ENCODE measurements at regions not wholly inside any gene's neighbourhood (a gene's known extent, or its start where the extent isn't known, plus 50 kb on each side); places are given as distances from the start of the nearest gene placed in this dataset.
A peak's percentile ranks its signal among the peaks of the same experiment; 100 is the strongest.
"Not testable (repeated sequence)": the region's sequence is repeated elsewhere in the genome, so short reads cannot be mapped to it uniquely, and the experiment has no call there.

- no peak overlapping the region for H3K27ac ChIP-seq (ENCODE audit: low read depth in 1 of 2, low read length in 1 of 2)
- peaks cover 11 to 36% of the 10 kb centered on the region in 2 donors for H3K4me1 ChIP-seq (ENCODE audit: control insufficient read depth in 2 of 2, insufficient read depth in 2 of 2, low read length in 2 of 2)
- 85% methylated on average over 4 of the region's 4 CpGs for WGBS
- H3K4me3 ChIP-seq (ENCODE audit: low read length in 2 of 2) = no peak overlapping the region
- no peak for DNase-seq (ENCODE audit: low read depth in 6 of 9, low spot score in 9 of 9)
- H3K27me3 ChIP-seq (ENCODE audit: control insufficient read depth in 2 of 2, insufficient read depth in 1 of 2, low read length in 1 of 2) = no peaks in the 10 kb centered on the region
- H3K36me3 ChIP-seq (ENCODE audit: control insufficient read depth in 2 of 2, insufficient read depth in 2 of 2, low read length in 1 of 2) = no peaks in the 10 kb centered on the region
- no peaks in the 10 kb centered on the region for H3K9me3 ChIP-seq (ENCODE audit: control insufficient read depth in 2 of 2, insufficient read depth in 1 of 2, low read length in 1 of 2)
These were observed 356.0 kb downstream of the BCL11B start for GRCh38 chr14:98916036-98916435.

- Histone ChIP-seq H3K27ac (ENCODE audit: low read depth in 1 of 2, low read length in 1 of 2) (no peak overlapping the region), H3K4me1 (ENCODE audit: control insufficient read depth in 2 of 2, insufficient read depth in 2 of 2, low read length in 2 of 2) (peaks cover 11 to 36% of the 10 kb centered on the region in 2 donors), H3K27me3 (ENCODE audit: control insufficient read depth in 2 of 2, insufficient read depth in 1 of 2, low read length in 1 of 2) (no peaks in the 10 kb centered on the region), H3K4me3 (ENCODE audit: low read length in 2 of 2) (no peak overlapping the region), H3K9me3 (ENCODE audit: control insufficient read depth in 2 of 2, insufficient read depth in 1 of 2, low read length in 1 of 2) (peaks cover 0 to 3% of the 10 kb centered on the region in 2 donors), H3K36me3 (ENCODE audit: control insufficient read depth in 2 of 2, insufficient read depth in 2 of 2, low read length in 1 of 2) (no peaks in the 10 kb centered on the region)
- no peak for DNase-seq (ENCODE audit: low read depth in 6 of 9, low spot score in 9 of 9)
- 87% methylated on average over 1 of the region's 1 CpG for WGBS
These were observed 355.5 kb downstream of the BCL11B start for GRCh38 chr14:98916476-98916875.

- WGBS = 82% methylated on average over 2 of the region's 2 CpGs
- H3K27me3 ChIP-seq (ENCODE audit: control insufficient read depth in 2 of 2, insufficient read depth in 1 of 2, low read length in 1 of 2) = no peaks in the 10 kb centered on the region
- no peak for DNase-seq (ENCODE audit: low read depth in 6 of 9, low spot score in 9 of 9)
- peaks cover 0 to 26% of the 10 kb centered on the region in 2 donors for H3K4me1 ChIP-seq (ENCODE audit: control insufficient read depth in 2 of 2, insufficient read depth in 2 of 2, low read length in 2 of 2)
- H3K36me3 ChIP-seq (ENCODE audit: control insufficient read depth in 2 of 2, insufficient read depth in 2 of 2, low read length in 1 of 2) = no peaks in the 10 kb centered on the region
- peaks cover 0 to 5% of the 10 kb centered on the region in 2 donors for H3K9me3 ChIP-seq (ENCODE audit: control insufficient read depth in 2 of 2, insufficient read depth in 1 of 2, low read length in 1 of 2)
- no peak overlapping the region for H3K27ac ChIP-seq (ENCODE audit: low read depth in 1 of 2, low read length in 1 of 2)
- no peak overlapping the region for H3K4me3 ChIP-seq (ENCODE audit: low read length in 2 of 2)
These were observed 352.6 kb downstream of the BCL11B start for GRCh38 chr14:98919434-98919833.

- not testable (repeated sequence) for DNase-seq (ENCODE audit: low read depth in 6 of 9, low spot score in 9 of 9); H3K36me3 ChIP-seq (ENCODE audit: control insufficient read depth in 2 of 2, insufficient read depth in 2 of 2, low read length in 1 of 2); H3K27ac ChIP-seq (ENCODE audit: low read depth in 1 of 2, low read length in 1 of 2); H3K4me3 ChIP-seq (ENCODE audit: low read length in 2 of 2); H3K9me3 ChIP-seq (ENCODE audit: control insufficient read depth in 2 of 2, insufficient read depth in 1 of 2, low read length in 1 of 2); H3K27me3 ChIP-seq (ENCODE audit: control insufficient read depth in 2 of 2, insufficient read depth in 1 of 2, low read length in 1 of 2)
- WGBS = 98% methylated on average over 3 of the region's 3 CpGs
- H3K4me1 ChIP-seq (ENCODE audit: control insufficient read depth in 2 of 2, insufficient read depth in 2 of 2, low read length in 2 of 2) = peaks cover 14 to 36% of the 10 kb centered on the region in 2 donors
These were observed 350.7 kb downstream of the BCL11B start for GRCh38 chr14:98921306-98921705.

GRCh38 chr14:98923596-98923995 lies 348.4 kb downstream of the BCL11B start:
- H3K4me1 ChIP-seq (ENCODE audit: control insufficient read depth in 2 of 2, insufficient read depth in 2 of 2, low read length in 2 of 2) = peaks cover 24 to 51% of the 10 kb centered on the region in 2 donors
- H3K9me3 ChIP-seq (ENCODE audit: control insufficient read depth in 2 of 2, insufficient read depth in 1 of 2, low read length in 1 of 2) = peaks cover 0 to 12% of the 10 kb centered on the region in 2 donors
- H3K36me3 ChIP-seq (ENCODE audit: control insufficient read depth in 2 of 2, insufficient read depth in 2 of 2, low read length in 1 of 2) = no peaks in the 10 kb centered on the region
- no peaks in the 10 kb centered on the region for H3K27me3 ChIP-seq (ENCODE audit: control insufficient read depth in 2 of 2, insufficient read depth in 1 of 2, low read length in 1 of 2)
- H3K27ac ChIP-seq (ENCODE audit: low read depth in 1 of 2, low read length in 1 of 2) = no peak overlapping the region
- no peak for DNase-seq (ENCODE audit: low read depth in 6 of 9, low spot score in 9 of 9)
- WGBS = 95% methylated on average over 1 of the region's 1 CpG
- no peak overlapping the region for H3K4me3 ChIP-seq (ENCODE audit: low read length in 2 of 2)

- Histone ChIP-seq H3K27ac (ENCODE audit: low read depth in 1 of 2, low read length in 1 of 2) (no peak overlapping the region), H3K36me3 (ENCODE audit: control insufficient read depth in 2 of 2, insufficient read depth in 2 of 2, low read length in 1 of 2) (no peaks in the 10 kb centered on the region), H3K4me1 (ENCODE audit: control insufficient read depth in 2 of 2, insufficient read depth in 2 of 2, low read length in 2 of 2) (peaks cover 24 to 56% of the 10 kb centered on the region in 2 donors), H3K27me3 (ENCODE audit: control insufficient read depth in 2 of 2, insufficient read depth in 1 of 2, low read length in 1 of 2) (no peaks in the 10 kb centered on the region), H3K9me3 (ENCODE audit: control insufficient read depth in 2 of 2, insufficient read depth in 1 of 2, low read length in 1 of 2) (peaks cover 0 to 12% of the 10 kb centered on the region in 2 donors), H3K4me3 (ENCODE audit: low read length in 2 of 2) (no peak overlapping the region)
- WGBS = 97% methylated on average over 8 of the region's 8 CpGs
- DNase-seq (ENCODE audit: low read depth in 6 of 9, low spot score in 9 of 9) = no peak
These were observed 348.0 kb downstream of the BCL11B start for GRCh38 chr14:98924046-98924445.

- Histone ChIP-seq H3K36me3 (ENCODE audit: control insufficient read depth in 2 of 2, insufficient read depth in 2 of 2, low read length in 1 of 2) (no peaks in the 10 kb centered on the region), H3K27ac (ENCODE audit: low read depth in 1 of 2, low read length in 1 of 2) (peak overlapping the region; percentile 77 to 95), H3K4me1 (ENCODE audit: control insufficient read depth in 2 of 2, insufficient read depth in 2 of 2, low read length in 2 of 2) (peaks cover 34 to 61% of the 10 kb centered on the region in 2 donors), H3K27me3 (ENCODE audit: control insufficient read depth in 2 of 2, insufficient read depth in 1 of 2, low read length in 1 of 2) (no peaks in the 10 kb centered on the region), H3K4me3 (ENCODE audit: low read length in 2 of 2) (no peak overlapping the region), H3K9me3 (ENCODE audit: control insufficient read depth in 2 of 2, insufficient read depth in 1 of 2, low read length in 1 of 2) (peaks cover 0 to 12% of the 10 kb centered on the region in 2 donors)
- peak in 4 of 9 donors; percentile 14 to 51 (median 18) for DNase-seq (ENCODE audit: low read depth in 6 of 9, low spot score in 9 of 9)
- WGBS = 78% methylated on average over 7 of the region's 7 CpGs
These were observed 346.5 kb downstream of the BCL11B start for GRCh38 chr14:98925354-98926040.

GRCh38 chr14:98926146-98926545 lies 345.9 kb downstream of the BCL11B start:
- no peaks in the 10 kb centered on the region for H3K27me3 ChIP-seq (ENCODE audit: control insufficient read depth in 2 of 2, insufficient read depth in 1 of 2, low read length in 1 of 2)
- peak overlapping the region in 1 of 2 donors; percentile 32 for H3K4me3 ChIP-seq (ENCODE audit: low read length in 2 of 2)
- H3K36me3 ChIP-seq (ENCODE audit: control insufficient read depth in 2 of 2, insufficient read depth in 2 of 2, low read length in 1 of 2) = no peaks in the 10 kb centered on the region
- H3K4me1 ChIP-seq (ENCODE audit: control insufficient read depth in 2 of 2, insufficient read depth in 2 of 2, low read length in 2 of 2) = peaks cover 40 to 68% of the 10 kb centered on the region in 2 donors
- 21% methylated on average over 11 of the region's 11 CpGs for WGBS
- peaks cover 0 to 12% of the 10 kb centered on the region in 2 donors for H3K9me3 ChIP-seq (ENCODE audit: control insufficient read depth in 2 of 2, insufficient read depth in 1 of 2, low read length in 1 of 2)
- peak overlapping the region; percentile 86 to 95 for H3K27ac ChIP-seq (ENCODE audit: low read depth in 1 of 2, low read length in 1 of 2)
- peak; percentile 75 to 96 (median 87) for DNase-seq (ENCODE audit: low read depth in 6 of 9, low spot score in 9 of 9)

GRCh38 chr14:98926801-98927200 lies 345.2 kb downstream of the BCL11B start:
- no peak overlapping the region for H3K4me3 ChIP-seq (ENCODE audit: low read length in 2 of 2)
- 94% methylated on average over 4 of the region's 4 CpGs for WGBS
- peaks cover 46 to 74% of the 10 kb centered on the region in 2 donors for H3K4me1 ChIP-seq (ENCODE audit: control insufficient read depth in 2 of 2, insufficient read depth in 2 of 2, low read length in 2 of 2)
- H3K27me3 ChIP-seq (ENCODE audit: control insufficient read depth in 2 of 2, insufficient read depth in 1 of 2, low read length in 1 of 2) = no peaks in the 10 kb centered on the region
- H3K36me3 ChIP-seq (ENCODE audit: control insufficient read depth in 2 of 2, insufficient read depth in 2 of 2, low read length in 1 of 2) = no peaks in the 10 kb centered on the region
- DNase-seq (ENCODE audit: low read depth in 6 of 9, low spot score in 9 of 9) = no peak
- H3K27ac ChIP-seq (ENCODE audit: low read depth in 1 of 2, low read length in 1 of 2) = peak overlapping the region in 1 of 2 donors; percentile 95
- H3K9me3 ChIP-seq (ENCODE audit: control insufficient read depth in 2 of 2, insufficient read depth in 1 of 2, low read length in 1 of 2) = peaks cover 0 to 7% of the 10 kb centered on the region in 2 donors
